GM19467 (cell line): ENCODE measurements at regions not wholly inside any gene's neighbourhood (a gene's known extent, or its start where the extent isn't known, plus 50 kb on each side); places are given as distances from the start of the nearest gene placed in this dataset.

Experiments
- ATAC-seq: cut with Tn5 transposase; IDR thresholded peaks from one replicate; pipeline ENCODE4 v1.9.1; 2021; ENCODE audit warnings: mild to moderate bottlenecking, moderate library complexity; ENCODE audit not compliant: unreplicated experiment

DNA sequence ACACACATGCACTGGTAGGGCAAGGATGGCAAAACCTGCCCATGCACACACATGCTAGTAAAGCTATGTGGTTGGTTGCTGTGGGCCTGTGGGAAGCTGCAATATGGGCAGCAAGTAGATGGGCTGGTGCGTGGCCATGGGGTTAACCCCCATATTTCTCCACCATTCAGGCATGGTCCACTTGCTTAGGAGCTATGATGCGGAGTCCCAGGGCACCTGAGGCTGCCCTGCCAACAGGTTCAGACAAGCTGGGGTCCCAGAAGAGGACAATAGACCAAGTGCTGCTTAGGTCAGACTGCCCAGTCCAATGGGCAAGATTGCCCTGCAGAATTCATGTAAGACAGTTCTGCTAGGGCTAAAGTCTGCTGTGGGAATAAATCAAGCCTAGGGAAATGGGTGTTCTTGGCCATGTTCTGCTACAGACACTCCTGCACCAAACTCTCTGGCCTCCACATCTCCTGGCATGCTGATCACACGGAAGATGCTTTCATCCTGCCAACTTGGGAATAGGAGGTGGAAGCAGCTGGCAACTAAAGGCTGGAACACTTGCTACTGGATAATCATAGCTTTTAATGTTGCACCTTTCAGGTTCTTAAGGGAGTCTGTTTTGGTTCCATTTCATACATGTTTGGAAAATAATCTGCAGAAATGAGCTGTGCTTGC lies 646.3 kb upstream of the SLITRK1 start:
- ATAC-seq: no peak

DNA sequence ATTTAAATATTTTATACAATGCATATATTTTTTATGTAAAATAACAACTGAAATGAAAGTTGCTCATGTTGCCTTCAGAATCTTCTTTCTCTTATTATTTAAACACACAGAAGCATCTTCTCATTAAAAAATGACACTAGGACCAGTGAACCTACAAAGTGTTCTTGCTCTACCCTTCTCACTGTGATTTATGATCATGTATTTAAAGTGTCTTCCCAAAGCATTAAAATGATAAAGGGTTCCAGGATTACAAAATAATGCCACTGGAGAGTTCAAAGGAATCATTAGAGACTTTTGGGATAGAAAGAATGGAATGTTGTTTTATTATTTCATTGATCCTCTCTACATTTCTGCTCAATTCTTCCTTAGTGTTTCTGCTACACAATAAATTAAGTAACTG lies 643.6 kb upstream of the SLITRK1 start:
- ATAC-seq: no peak

DNA sequence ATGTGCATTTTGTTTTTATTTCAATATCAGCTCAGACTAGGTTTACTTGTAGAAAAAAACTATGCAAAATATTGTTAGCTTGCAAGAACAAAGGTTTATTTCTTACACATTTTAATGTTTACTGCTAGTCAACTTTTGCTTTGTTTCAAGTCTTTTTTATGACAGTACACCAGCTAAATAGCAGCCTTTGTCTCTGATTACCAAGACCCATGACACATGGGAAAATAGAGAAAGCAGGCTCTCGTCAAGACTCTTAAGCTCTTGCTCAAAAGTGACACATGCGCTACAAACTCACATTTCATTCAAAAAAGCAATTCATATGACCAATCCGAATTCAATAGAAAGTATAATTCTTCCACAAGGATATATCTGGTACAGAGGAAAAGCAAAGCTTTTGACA lies 642.3 kb upstream of the SLITRK1 start:
- ATAC-seq: no peak

DNA sequence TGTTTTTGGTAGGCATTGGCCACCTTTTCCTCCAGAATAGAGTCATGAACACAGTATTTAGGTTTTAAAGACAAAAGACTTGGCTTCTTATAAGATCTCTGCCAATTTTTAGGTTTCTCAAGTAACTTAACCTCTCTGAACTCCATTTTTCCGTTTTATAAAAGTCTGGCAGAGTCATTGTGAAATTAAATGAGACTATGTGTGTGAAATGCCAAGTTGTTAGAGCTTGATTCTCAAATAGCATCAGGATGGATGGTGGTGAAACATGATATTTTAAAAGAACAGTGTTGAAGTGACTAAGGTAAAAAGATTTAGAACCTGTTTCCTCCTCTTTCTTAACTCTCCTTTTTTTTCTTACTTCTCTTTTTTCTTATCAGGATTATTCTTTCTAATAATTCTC lies 617.7 kb upstream of the SLITRK1 start:
- ATAC-seq: no peak

DNA sequence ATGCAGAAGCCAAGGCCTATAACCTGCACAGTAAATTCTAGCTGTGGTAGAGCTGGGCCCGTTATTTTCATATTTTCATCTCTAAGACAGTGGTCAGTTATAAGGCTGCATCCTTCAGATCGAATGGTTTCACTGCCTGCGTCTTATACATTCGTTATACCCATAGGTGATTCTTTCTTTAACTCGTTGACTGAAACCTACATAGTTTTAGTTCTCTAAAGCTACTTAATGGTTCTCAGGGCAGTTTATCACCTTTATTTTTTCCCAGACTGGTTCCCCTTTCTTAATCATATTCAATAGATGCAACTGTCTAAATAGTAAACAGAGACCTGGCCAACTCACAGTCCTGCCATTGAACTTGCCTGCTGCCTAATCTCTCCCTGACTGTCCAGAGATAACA lies 615.3 kb upstream of the SLITRK1 start:
- no peak for ATAC-seq

DNA sequence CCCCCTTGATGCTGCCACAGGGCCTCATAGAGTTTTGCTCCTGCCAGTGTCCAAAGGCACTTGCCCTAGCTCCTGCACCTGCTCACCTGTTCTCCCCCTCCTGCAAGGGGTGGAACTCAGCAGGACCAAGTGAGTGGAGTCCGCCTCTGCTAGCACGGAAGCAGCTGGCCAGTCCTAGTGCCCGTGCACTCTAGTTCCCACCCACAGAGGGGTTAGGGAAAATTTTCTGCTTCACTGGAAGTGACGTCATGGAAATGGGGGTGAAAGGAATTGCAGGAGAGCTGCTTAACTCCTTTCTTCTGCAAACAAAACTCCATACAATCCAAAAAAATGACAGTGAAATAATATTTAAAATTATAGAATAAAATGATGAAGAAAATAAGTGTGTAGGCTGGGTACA lies 609.7 kb upstream of the SLITRK1 start:
- ATAC-seq: no peak

DNA sequence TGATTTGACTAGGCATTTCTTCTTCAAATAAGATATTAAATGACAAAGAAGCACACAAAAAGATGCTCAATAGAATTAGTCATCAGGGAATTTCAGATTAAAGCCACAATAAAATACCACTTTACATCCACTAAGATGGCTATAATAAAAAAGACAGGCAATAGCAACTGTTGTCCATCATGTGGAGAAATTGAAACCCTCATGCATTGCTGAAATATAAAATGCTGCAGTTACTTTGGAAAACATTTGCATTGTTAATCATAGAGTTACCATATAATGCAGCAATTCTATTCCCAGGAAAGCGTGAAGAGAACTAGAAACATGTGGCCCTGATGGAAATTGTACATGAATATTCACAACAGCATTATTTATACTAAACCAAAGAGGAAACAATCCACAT lies 605.5 kb upstream of the SLITRK1 start:
- no peak for ATAC-seq

DNA sequence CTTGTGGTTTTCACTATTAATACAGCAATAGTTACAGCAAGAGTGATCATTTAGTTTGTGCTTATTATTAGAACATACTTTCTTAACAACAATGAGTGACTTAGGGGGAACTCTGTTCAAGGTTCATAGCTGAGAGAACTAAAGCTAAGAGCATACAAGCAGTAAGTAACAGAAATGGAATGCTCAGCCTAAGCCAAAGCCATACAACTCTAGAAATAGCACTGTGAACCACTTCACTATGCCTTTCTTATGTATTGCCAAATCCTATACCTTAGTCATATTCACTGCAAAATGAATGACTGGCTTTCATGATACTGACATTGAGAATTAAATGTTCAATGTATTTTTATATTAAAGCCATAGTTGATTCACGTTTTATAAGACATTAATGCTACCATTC lies 599.7 kb upstream of the SLITRK1 start:
- no peak for ATAC-seq

DNA sequence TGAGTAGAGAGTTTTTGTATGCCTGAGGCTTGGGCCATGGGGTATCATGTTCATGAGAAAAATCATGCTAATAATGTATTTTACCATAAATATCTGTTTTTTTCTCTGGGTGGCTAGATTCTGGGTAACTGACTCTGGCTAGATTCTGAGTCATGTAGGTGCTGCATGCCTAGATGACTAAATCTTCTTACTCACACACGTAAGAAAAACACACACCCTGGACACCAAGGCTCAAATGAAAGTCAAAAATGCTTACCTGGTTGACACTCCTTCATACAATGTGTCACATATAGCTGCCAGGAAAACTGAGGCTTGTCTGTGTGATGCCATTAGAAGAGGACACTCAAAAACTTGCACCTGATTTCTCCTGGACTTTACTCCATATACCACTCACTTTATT lies 597.4 kb upstream of the SLITRK1 start:
- ATAC-seq: no peak

DNA sequence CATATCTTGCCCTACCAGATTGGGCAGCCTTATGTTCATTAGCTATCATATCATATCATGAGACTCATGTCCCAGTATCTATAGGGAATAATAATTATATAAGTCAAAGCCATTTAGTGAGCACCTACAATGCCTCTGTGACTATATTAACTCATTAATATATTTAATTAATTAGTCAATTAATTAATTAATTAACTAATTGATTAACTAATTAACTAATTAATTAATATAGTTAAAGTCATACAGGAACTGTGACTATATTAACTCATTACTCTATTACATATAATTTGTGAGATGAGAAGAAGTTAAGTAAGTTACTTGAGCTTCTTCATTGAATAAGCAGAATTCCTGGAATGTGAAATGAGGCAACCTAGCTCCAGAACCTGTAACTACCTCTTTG lies 588.3 kb upstream of the SLITRK1 start:
- ATAC-seq: no peak

DNA sequence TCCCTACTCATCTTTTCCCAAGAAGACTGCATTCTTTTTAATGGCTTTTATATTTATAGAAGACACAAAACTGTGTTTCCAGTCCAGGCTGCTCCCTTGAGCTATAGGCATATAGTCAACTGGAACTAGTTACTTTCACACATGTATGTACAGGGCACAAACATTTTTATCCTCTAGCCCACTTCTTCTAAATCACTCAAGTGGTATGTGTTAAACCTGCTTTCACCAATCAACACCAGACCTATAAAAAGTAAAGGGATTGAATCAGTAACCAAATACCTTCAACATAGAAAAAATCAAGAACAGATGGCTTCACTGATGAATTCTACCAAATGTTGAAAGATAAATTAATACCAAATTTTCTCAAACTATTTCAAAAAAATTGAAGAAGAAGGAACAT lies 584.2 kb upstream of the SLITRK1 start:
- no peak for ATAC-seq

DNA sequence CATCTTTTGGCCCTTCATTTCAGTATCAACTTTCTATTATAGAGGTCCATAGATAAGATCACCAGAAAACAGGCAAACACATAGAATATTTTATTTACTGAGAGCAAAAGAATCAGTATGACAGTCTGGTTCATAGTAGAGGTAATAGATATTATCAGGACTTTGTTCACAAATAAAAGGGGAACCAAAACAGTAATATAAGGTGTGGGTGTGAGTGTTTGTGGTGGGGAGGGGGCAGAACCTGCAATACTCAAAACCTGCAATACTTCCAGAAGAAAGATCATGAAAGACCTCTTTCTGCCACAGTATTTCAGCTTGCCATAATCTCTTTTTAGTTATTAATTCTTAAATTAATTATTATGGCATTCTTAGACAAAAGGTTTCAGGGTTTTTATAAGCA lies 578.7 kb upstream of the SLITRK1 start:
- no peak for ATAC-seq

DNA sequence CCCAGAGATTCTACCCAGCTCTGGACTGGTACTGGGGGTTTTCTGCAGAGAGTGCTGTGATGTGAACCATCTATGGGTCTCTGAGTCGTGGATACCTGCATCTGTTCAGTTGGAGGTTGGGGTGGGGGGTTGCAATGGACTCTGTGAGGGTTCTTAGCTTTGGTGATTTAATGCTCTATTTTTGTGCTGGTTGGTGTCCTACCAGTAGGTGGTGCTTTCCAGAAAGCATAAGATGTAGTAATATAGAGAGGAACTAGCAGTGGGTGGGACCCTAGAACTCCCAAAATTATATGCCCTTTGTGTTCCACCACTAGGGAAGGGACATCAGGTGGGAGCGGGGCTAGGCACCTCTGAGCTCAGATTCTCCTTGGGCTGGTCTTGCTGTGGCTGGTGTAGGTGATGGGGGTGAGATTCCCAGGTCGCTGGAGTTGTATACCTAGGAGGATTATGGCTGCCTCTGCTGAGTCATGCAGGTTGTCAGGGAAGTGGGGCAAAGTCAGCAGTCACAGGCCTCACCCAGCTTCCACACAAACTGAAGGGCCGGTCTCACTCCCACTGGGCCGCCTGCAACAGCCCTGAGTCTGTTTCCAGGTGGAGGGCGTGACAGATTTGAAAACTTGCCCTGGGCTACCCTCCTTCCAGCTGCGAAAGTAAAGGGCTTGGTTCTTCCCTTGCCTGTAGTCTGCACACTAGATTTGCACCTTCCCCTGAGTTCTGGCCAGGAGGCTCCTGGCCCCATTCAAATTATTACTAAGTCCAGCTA lies 573.0 kb upstream of the SLITRK1 start:
- ATAC-seq: no peak

DNA sequence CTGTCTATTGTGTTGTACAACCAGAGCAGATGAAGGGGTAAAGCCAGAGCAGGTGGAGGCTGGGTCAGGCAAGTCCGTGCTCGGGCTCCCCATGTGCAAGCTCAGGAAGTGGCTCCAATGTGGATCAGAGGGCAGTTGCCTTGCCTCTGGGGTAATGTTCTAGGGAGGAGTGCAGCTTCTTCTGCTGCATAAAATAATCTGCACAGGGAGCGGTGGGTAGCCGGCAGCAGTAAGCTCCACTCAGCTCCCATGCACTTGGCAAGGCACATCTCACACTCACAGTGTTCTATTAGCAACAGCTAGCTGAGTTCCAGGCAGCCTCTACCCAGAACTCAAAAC lies 565.3 kb upstream of the SLITRK1 start:
- ATAC-seq: no peak

DNA sequence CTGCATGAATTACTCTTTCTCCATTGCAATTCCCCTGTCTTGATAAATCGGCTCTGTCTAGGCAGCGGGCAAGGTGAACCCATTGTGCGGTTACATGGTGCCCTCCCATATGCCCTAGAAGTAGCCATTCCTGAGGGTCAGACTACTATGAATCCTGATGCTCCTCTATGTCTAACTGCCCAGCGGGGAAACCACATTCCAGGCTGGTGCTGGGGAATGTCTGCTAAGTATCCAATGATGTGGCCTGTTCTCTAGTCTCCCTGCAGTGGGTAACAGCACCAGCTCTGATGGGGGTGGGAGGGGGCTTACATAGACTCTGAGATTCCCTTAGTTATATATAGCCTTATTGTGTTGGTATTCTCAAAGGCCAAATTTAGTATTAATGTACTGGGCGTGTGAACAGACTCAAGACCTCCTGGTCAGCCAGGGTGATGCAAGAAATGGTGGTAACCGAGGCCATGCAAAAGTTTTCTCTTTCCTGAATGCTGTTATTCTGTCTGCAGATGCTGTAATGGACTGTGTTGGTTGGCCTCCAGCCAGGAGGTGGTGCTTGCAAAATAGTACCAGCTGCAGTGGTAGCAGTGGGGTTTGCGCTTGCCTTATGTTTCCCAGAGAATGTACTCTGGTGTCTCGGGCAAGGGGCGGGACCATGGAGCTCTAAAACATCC lies 564.8 kb upstream of the SLITRK1 start:
- no peak for ATAC-seq

DNA sequence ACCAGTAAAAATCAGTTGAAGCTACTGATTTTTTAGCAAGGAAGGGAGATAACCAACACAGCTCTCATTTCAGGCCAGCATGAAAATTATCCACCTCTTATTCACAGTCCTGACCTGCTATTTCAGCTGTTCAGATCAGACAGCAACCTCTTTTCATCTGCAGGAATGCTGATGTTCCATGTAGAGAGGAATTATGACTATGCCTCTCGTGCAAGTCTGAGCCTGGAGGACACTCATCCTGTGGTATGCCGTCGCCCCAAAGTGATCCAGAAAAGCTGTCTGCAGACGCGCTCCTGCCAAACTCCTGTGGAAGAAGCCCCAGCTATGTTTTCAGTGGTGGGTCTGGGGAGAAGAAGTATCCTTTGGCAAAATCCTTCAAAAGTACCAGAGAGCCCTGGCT lies 563.5 kb upstream of the SLITRK1 start:
- no peak for ATAC-seq

DNA sequence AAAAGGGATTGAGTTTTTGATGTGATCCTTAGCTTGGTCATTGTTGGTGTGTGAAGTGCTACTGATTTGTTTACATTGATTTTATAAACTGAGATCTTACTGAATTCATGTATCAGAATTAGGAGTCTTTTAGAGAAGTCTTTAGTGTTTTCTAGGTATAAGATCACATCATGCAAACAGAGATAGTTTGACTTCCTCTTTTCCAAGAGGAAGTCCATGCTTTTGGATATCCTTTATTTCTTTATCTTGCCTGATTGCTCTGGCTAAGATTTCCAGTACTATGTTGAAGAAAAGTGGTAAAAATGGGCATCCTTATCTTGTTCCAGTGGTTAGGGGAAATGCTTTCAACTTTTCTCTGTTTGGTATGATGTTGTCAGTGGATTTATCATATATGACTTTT lies 561.2 kb upstream of the SLITRK1 start:
- no peak for ATAC-seq

DNA sequence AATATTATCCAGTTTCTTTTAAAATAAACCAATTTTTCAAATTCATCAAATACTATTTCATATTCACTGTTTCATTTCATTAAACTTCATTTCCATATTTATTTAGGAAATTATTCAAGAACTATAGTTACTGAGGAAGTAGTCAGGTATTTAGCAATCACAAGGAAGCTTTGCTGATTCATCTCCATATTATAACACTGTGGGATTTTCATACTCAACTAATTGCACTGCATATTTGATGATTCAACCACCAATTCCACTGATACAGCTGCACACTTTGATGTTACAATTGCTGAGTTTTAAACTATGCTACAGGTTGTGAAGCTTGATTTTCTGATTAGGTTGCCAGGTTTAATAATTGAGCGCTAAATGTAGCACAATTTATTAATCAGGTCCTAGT lies 556.8 kb upstream of the SLITRK1 start:
- no peak for ATAC-seq

DNA sequence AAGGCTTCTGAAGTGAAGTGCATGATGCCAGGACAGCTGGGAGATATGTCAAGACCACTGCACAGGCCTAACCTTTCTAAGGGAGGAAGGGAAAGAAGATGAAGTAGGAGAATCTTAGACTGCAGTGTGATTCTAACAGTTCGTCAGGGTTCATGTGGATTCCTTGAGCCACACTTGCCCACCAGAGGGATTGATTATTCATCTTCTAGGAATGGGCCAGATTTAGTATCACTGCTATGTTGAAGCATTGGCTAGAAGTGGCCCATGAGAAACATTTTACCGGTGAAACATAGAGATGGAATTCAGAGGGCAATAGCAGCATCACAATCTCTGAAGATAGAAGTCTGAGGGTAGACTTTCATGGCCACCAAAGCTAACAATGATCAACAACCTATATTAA lies 550.8 kb upstream of the SLITRK1 start:
- ATAC-seq: no peak

DNA sequence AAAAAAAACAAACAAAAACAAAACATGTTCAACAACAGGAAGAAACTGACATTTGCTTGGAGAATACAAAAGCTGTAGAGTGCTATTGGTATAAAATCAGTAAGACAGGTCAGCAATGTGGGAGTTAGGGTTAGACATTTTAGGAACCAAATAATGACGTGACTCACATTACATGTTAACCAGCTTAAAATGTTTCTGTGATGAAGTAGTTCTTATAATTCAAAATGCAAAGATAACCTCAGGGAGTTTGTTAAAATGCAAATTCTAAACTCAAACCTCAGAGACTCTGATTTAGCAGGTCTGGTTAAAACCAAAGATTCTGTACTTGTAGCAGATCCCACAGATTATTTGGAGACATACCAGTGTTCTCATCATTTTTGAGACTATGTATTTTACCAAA lies 549.4 kb upstream of the SLITRK1 start:
- ATAC-seq: no peak

DNA sequence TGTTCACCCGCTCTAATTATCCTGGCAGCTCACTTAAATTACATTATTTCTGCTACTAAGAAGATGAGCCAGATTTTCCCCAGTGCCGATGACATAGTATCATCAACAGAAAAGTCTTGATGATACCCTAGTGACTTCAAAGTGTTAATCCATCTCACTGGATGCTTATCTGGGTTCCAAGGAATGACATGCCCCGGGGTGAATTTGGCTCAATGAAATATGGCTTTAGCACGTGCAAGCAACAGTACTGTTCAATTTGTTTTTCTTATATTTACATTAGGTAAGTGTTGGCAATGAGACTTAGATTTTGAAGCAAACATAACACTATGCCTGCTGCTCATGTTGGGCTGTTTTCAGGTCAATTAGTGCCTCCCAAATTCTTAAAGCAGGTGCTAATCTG lies 548.2 kb upstream of the SLITRK1 start:
- no peak for ATAC-seq

DNA sequence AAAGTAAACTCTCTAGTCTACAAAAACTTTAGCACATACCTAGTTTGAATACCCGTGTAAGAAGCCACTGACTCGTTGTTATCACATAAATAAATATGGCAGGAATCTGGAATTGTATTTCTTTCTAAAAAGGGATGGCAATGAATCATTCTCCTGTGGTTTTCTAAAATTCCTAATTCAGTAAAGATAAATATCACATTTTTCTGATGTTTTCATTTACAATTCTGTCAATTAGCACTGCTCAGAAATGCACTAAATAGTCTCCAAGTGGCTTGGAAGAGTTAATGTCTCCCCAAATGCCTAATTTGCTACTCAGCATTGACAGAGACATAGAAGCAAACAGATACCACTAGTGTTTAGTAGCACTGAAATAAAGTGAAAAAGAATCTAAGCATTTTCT lies 547.7 kb upstream of the SLITRK1 start:
- ATAC-seq: no peak
